ENCODE measurements at regions not wholly inside any gene's neighbourhood (a gene's known extent, or its start where the extent isn't known, plus 50 kb on each side); places are given as distances from the start of the nearest gene placed in this dataset.

DNA sequence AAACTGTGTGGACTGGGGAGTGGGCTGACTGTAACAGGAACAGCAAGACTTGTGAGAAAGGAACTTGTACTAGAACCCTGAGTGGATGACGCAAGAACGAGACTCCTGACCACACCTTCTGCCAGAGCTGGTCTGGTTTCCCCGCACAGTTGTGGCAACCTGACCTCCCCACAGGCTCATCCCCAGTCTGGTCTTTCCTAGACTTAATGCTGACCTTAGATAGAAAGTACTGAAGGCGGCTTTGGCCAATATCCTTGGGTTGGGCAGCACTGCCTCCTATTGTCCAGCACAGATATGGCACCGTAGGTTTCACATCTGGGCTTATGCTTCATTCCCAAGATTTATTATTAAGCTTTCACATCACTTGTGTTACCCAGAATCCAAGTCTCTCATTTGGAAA is 137.8 kb upstream of the FRG1 start:
- Histone ChIP-seq H3K27me3 (no peaks in the 10 kb centered on the region), H3K4me3 (no peak overlapping the region), H3K4me1 (peaks cover 0 to 4% (median 0%) of the 10 kb centered on the region in 9 donors), H3K27ac (no peak overlapping the region), H3K36me3 (no peaks in the 10 kb centered on the region), H3K9me3 (peaks cover 0 to 15% (median 0%) of the 10 kb centered on the region in 11 donors)
- TF ChIP-seq, protein P1, sequence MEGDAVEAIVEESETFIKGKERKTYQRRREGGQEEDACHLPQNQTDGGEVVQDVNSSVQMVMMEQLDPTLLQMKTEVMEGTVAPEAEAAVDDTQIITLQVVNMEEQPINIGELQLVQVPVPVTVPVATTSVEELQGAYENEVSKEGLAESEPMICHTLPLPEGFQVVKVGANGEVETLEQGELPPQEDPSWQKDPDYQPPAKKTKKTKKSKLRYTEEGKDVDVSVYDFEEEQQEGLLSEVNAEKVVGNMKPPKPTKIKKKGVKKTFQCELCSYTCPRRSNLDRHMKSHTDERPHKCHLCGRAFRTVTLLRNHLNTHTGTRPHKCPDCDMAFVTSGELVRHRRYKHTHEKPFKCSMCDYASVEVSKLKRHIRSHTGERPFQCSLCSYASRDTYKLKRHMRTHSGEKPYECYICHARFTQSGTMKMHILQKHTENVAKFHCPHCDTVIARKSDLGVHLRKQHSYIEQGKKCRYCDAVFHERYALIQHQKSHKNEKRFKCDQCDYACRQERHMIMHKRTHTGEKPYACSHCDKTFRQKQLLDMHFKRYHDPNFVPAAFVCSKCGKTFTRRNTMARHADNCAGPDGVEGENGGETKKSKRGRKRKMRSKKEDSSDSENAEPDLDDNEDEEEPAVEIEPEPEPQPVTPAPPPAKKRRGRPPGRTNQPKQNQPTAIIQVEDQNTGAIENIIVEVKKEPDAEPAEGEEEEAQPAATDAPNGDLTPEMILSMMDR (IDR thresholded peaks at IDR 0.05): peak in 2 of 9 donors; percentile 8 to 9
- DNase-seq (no peak), ATAC-seq (no peak)
- intact Hi-C loops (cut with DNase I): loop anchor here in 1 of 10 donors (10.0 kb wide), 1 partner anchor 102 kb away; no protein-coding TSS in a partner anchor
- 82 to 88% methylated on average over 5 of the region's 5 CpGs for WGBS, 2 donors

DNA sequence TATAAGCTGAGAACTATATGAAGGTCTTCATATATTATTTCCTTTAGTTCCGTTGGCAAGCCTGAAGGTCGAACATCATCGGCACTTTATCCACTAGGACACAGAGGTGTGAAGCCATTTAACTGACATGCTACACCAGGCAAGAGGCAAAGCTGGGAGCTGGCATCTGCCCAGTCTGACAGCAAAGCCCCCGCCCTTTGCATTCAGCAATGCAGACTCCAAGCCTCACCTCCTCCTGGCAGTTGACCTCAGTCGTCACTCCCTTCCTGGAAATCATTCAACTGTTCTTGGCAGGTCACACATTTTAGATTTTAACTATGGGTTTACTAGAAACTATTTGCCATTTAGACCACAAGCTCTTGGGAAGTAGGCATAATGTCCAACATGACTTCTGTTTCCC is 135.8 kb upstream of the FRG1 start:
- intact Hi-C loops (cut with DNase I): loop anchor here in 1 of 10 donors (10.0 kb wide), 1 partner anchor 100 kb away; no protein-coding TSS in a partner anchor
- no peaks in the 10 kb centered on the region for H3K27me3 ChIP-seq
- H3K4me1 ChIP-seq: peaks cover 0 to 4% (median 0%) of the 10 kb centered on the region in 9 donors
- peaks cover 0 to 25% (median 0%) of the 10 kb centered on the region in 11 donors for H3K9me3 ChIP-seq
- peak in 7 of 8 donors; percentile 49 to 93 (median 68) for ATAC-seq
- 30 to 34% methylated on average over 5 of the region's 5 CpGs for WGBS, 2 donors
- no peaks in the 10 kb centered on the region for H3K36me3 ChIP-seq
- H3K27ac ChIP-seq: no peak overlapping the region
- TF ChIP-seq, protein P1 (IDR thresholded peaks at IDR 0.05): no peak
- DNase-seq: peak; percentile 18 to 44
- H3K4me3 ChIP-seq: no peak overlapping the region

- TF ChIP-seq, protein P1 (IDR thresholded peaks at IDR 0.05): no peak
- Histone ChIP-seq H3K36me3 (no peaks in the 10 kb centered on the region), H3K4me3 (no peak overlapping the region), H3K27ac (no peak overlapping the region), H3K4me1 (peaks cover 0 to 4% (median 0%) of the 10 kb centered on the region in 9 donors), H3K9me3 (peaks cover 0 to 25% (median 0%) of the 10 kb centered on the region in 11 donors), H3K27me3 (no peaks in the 10 kb centered on the region)
- WGBS, 2 donors: 65 to 82% methylated on average over 6 of the region's 6 CpGs
- DNase-seq (no peak), ATAC-seq (no peak)
- intact Hi-C loops (cut with DNase I): loop anchor here in 1 of 10 donors (10.0 kb wide), 1 partner anchor 98 kb away; no protein-coding TSS in a partner anchor
Measured at GRCh38 chr4:189806506-189806905, 134.2 kb upstream of the FRG1 start.

- TF ChIP-seq, protein P1 (IDR thresholded peaks at IDR 0.05): no peak
- ATAC-seq: peak in 1 of 8 donors; percentile 45
- intact Hi-C loops (cut with DNase I): loop anchor here in 1 of 10 donors (10.0 kb wide), 1 partner anchor 98 kb away; no protein-coding TSS in a partner anchor
Measured at GRCh38 chr4:189807031-189807430, 133.6 kb upstream of the FRG1 start.

More at GRCh38 chr4:189807031-189807430, 133.6 kb upstream of the FRG1 start:
- no peak for DNase-seq
- H3K27ac ChIP-seq: no peak overlapping the region
- no peak overlapping the region for H3K4me3 ChIP-seq
- H3K4me1 ChIP-seq: peaks cover 0 to 4% (median 0%) of the 10 kb centered on the region in 9 donors
- peaks cover 0 to 25% (median 0%) of the 10 kb centered on the region in 11 donors for H3K9me3 ChIP-seq
- WGBS, 2 donors: 84 to 86% methylated on average over 35 of the region's 35 CpGs
- H3K36me3 ChIP-seq: no peaks in the 10 kb centered on the region
- H3K27me3 ChIP-seq: no peaks in the 10 kb centered on the region
